ENCODE measurements at regions not wholly inside any gene's neighbourhood (a gene's known extent, or its start where the extent isn't known, plus 50 kb on each side); places are given as distances from the start of the nearest gene placed in this dataset.

DNA sequence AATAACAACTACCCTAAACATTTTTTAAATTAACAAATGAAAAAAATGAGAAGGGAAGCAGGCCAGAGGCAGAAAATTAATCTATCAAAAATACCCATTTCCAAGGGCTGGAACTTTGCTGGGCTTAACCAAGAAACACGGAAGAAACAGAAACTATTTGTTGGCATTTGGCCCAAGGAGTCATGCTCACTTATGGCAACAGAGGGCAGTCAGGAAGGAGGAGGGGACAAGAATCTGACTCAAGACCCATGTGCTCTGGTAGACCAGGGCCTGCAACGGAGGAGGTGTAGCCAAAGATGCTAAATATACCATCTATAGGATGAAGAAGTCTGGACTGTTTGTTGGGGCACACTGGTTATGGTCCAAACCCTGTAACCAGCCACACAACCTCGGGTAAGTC, 496.7 kb downstream of the COG6 start:
- DNase-seq = no peak

DNA sequence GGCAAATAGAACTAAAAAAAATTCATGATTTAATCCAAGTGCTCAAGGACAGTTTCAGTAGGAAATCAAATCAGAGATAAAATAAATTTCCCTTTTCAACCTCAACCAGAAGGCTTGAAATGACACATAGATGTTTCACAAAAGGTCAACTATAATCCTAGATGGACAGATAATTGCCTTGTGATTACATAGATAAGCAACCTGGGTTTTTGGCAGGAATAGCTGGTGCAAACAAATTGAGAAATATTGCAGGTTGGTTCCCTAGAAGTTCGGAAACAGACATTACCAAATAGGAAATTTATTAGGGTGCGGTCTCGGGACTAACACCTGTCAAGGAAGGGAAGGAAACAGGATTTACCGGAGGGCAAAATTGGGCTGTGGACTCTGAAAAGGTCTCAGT, 497.5 kb downstream of the COG6 start:
- DNase-seq = no peak

DNA sequence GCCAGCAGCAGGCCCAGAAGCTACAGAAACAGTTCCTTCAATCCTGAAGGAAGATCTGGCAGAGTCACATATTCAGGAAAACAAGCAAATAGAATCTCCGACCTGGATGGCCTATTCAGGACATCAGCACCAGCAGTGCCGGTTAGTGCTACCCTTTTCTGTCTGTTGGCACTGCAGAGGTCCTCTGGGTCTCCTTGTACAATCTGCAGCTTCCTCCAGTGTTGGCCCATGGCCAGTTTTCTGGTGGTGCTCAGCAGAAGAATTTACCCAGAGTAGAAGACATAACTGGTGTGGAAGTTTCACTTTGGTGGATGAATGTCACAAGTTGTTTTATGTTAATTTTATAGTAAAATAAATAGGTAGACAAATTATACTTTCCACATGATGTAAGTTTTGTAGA, 498.1 kb downstream of the COG6 start:
- no peak for DNase-seq

DNA sequence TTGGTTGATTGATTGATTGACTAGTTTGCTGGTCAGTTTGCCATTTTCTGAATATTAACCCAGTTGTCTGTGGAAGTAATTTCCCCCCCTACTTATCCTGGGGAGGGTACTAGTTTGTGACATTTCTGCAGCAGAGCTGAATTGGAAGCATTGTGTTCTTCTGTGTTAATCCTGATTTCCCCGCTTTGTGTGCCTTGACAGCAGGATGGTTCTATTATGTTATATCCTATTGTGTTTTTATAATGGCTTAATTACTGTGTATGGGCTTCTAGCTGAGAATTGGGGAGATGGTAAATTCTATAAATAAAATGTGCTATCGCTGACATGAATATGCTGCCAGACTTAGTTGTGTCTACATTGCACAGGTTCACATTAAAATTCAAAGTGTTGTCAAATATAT, 499.7 kb downstream of the COG6 start:
- no peak for DNase-seq

DNA sequence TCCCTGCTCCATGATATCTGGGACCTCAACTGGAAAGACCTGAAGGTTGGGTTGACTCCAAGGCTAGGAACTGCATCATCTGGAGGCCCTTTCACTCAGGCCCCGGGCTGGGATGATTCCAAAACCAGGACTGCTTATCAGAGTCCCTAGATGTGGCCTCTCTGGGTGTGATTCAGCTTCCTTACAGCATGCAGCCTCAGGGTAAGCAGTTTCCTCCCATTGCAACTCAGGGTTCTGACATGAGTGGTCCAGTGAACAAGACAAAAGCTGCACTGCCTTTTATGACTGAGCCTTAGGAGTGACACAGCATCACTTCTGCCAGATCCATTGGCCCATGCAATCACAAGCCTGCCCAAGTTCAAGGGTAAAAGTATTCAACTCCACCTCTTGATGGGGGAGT, 502.8 kb downstream of the COG6 start:
- DNase-seq = no peak

DNA sequence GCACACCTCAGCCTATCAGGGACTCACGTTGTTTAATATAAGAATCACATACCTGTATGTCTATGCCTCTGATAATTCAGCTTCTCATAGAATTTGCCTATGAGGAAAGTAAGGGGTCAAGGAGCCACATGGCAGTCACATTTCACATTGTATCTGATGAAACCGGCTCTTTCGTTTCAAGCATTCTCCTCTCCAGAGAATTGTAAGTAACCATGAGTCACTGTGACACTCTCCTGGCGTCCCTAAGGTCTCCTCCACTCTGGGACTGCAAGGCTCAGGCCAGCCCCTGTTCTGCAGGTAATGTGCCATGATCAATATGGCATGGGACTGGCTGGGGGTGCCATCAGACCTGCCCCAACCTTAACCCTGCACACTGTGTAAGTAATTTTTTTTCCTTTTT, 503.3 kb downstream of the COG6 start:
- no peak for DNase-seq

DNA sequence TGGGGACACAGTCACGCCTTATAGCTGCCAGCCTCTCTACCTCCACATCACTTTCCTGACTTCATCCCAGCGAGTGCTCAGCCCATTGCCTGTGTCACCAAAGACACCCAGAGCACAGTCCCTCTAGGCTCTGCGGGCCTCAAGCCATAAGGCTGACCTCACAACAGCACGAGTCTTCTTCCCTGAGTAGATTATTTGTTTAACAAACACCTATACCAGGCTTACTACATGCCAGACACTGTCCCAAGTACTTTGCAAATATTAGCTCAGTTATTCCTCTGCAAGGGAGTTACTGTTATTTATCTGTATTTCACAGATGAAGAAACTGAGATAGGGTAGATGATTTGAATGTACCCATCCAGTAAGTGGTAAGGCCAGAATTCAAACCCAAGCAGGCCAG, 504.3 kb downstream of the COG6 start:
- no peak for DNase-seq

DNA sequence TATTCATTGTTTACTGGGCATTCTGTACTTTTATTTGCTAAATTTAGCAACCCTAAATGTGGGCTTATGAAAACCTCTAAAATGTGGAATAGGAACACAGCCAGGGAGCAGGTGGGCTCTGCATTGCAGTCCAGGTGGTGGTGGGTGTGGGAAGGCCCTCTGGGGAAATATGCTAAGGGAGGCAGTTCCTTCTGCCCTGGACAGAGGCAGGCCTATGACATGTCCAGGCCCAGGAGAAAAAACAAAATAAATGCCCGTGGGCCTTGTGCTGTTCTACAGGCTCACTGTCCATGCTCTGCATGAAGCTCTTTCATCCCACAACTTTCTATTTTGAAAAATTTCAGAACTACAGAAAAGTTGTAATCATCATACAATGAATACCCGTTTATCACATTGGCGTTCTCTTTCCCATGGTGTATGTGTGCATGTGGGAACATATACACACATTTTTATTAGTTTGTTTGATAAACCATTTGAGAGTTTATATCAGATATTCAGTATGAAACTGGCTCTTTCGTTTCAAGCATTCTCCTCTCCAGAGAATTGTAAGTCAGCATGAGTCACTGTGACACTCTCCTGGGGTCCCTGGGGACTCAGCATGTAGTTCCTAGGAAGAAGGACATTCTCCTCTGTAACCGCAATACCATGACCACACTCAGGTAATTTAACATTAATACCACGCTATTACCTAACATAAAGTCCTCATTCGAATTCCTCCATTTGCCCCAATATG, 505.3 kb downstream of the COG6 start:
- peak; percentile 4 for DNase-seq

DNA sequence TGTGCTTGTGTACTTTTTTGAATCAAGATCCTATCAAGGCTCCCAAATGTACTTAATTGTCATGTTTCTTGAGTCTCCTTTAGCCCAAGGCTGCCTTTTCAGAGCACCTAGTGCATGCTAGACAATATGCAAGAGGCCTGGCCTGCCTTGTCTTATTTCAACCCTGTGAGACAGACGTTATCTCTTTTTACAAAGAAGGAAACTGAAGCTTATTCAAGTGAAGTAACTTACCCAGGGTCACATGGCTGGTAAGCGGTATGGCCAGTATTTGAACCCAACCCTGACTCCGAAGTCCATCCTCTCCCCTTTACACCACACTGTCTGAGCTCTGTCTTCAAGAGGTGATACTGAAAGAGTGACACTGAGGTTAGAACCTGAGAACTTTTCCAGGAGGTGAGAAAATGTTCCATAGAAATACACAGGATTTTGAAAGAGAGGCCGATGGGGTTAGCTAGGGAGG, 505.1 kb downstream of the FOXO1 start:
- no peak for DNase-seq

DNA sequence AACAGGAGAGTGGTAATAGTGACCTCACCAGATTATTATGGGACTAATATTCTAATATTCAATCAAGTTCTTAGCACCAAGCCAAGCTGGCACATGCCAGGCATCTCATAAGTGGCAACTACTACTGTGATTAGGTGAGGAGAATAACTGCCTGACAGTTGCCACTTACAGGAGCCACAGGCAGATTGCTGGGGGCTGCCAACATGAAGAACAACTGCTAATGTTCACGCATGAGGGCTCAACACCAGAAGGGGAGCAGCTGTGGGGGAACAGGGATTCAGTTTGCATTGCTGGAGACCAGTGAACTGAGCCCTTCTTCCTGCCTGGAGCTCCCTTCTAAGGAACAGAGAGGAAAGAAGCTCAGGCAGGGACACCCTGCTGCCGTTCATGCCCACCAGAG, 504.5 kb downstream of the FOXO1 start:
- DNase-seq = no peak

DNA sequence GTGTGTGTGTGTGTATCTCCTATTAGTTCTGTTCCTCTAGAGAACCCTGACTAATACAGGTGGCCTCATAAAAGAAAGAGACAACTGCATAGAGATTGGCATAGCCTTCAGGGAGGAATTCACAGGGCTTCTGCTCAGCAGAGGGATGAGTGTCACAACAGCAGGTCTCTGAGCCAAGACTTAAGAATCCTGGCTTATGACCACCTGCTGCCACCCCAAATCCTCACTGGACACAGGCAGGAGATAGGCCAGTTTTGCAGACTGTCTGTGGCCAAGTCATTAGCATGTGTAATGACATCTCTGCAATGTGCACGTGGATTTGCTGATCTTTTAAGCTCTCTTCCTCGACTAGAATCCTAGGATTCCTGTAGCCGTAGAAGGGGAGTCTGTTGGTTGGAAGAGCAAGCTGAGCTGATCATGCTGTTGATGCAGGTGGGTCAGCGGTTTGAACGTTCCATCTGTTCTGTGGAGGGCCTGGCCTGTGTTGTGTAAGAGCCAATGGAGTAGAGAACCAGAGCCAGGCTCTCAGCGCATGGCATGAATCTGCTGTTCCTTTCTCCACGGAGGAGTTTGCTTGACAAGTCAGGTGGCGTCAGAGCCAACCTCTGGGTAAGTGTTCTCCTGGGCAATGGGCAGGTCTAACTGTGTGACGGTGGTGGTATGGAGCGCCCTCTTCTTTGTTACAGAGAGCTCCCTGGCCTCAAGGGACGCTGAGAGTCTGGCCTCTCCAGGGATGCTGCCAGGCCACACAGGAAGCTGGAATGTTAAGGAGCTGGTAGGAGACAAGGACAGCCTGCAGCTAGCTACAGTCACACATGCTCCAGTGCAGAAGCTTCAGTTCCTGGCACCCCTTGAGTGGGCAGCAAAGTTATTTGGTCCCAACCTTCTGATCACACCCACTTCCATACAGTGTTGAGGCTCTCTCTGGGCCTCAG, 503.1 kb downstream of the FOXO1 start:
- no peak for DNase-seq

DNA sequence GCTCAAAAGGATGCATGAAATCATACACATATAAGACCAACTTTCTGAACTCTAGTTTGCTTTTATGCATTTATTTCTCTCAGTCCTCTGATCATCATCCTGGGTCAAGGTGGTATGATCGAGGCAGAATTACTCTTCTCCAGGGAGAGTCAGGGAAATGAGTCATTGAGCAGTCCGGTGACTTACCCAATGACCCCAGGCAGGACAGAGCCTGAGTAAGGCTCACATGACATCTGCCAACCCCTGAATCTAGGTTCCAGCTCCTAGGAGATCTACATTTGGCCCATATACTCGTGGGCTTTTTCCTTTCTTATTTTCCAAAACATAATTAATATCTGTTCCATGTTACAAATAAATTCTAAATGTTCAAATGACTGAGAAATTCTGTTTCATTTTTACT, 502.3 kb downstream of the FOXO1 start:
- DNase-seq = no peak

DNA sequence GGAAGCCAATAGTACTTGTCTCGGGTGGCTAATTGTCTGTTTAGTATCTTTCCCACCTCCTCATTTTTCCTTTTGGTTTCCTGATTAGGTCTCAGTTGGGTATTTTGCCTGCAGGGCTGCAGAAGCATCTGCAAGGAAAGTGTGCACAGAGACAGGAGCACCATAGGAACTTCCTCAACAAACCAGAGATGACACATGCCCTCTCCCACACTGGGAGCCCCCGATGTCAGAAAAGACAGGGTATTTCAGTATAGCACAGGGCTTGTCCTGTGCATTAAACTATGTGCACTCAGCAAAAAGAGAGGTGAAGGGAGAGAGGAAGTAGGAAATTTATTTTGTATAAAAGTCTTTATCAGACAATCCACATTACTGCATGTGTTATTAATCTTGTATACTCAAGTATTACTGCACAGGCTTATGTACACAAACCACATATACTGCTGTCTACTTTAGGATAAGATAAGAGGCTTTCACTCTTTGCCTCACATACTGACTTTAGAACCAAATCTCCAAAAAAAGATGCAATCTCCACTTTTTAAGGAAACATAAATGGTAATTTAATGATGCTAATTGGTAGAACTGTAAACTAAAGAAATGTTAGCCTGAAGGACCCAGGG, 501.0 kb downstream of the FOXO1 start:
- no peak for DNase-seq

DNA sequence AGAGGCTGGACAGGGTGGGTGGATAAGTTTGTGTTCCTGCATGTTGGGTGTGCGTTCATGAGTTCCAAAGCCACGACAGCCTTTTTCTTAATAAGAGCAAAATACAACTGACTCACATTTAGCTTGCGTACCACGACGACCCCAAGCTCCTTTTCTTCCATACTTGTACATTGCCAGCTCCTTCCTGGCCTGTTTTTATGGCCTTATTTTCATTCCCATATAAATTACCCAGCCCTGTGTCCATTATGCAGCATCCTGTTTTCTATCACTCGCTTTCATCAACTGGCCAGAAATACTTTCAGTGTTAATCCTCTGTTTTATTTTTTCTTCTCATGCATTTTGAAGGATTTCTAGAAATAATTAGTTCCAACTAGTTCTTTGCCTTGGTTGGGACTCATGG, 499.1 kb downstream of the FOXO1 start:
- DNase-seq = no peak

DNA sequence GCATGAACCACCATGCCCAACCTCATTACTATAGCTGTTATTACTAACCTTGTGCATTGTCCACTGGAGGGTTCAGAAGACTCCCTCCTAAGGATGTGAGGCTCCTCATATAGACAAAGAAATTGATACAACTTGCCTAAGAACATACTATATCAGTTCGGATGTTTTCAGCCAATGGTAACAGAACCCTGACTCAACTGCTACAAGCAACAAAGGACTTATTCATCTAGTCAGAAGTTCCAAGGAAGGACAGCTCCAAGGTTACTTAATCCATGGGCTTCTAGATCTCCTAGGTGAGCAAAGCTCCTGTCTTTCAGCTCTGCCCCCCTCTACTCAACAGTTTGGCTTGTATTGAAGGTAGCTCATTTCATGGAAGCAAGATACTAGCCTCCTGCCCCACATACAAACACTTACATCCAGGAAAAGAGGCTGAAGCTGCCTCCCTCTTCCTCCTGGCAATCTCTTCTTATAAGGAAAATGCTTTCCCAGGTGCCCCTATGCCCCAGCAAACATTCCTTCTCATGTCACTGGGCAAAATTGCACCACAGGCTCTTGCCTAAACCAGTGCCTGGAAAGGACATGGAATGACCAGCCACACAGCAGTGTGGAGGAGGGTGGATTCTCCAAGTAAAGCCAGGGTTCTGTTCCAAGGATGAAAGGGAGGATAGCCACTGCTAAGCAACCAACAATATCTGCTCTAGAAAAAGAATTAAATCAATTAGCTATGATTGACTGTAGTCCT, 497.8 kb downstream of the FOXO1 start:
- DNase-seq = no peak

DNA sequence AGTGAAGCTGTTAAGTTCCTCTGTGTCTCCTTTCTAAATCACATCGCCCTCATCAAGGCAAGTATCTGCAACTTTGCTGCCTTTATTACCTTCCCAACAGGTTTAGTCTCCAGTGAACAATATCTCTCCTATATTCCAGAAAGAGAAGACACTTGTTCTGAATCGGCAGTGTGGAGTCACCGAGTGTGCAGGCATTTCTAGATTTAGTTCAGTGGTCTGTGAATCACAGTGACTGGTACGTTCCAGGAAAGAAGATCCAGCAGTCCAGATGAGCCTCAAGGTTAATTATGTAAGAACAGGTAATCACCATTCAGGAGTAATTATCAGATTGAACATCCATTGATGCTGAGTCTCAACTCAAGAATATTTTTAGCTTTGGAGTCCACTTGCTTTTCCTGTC, 497.0 kb downstream of the FOXO1 start:
- no peak for DNase-seq

DNA sequence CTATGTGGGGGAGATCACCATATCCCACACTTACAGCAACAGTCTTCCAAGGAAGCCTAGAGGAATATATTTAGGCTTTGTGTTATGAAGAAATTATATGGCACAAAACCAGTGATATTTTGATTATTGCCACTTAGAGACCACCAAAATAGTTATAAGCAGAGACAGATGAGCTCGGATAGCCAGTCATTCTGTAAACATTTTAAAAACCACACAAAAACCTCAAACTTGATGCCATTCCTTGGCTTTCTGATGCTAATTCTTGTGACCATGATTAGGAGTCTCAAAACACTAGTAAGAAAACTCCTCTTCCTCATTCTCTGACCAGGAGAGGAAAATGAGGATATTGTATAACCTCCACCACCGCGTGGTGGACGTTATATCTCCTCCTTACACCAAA, 496.4 kb downstream of the FOXO1 start:
- DNase-seq = no peak

DNA sequence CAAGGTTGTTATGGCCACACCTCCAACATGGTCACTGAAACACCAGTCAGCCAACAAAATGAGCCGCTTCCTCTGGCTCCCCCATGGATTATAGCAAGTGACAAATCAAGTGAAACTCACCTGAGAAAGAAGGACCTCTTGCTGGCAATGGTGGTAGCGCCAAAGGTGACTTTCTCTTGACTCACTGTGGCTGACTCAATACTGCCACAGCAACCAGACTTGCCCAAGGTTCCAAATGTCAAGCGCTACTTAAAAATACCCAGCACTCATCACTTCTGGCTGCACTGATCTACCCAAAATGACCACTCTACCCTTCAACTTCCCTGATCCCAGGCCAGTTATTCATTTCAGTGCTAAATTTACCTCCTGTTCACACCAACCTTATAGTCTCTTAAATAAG, 495.5 kb downstream of the FOXO1 start:
- DNase-seq = no peak

DNA sequence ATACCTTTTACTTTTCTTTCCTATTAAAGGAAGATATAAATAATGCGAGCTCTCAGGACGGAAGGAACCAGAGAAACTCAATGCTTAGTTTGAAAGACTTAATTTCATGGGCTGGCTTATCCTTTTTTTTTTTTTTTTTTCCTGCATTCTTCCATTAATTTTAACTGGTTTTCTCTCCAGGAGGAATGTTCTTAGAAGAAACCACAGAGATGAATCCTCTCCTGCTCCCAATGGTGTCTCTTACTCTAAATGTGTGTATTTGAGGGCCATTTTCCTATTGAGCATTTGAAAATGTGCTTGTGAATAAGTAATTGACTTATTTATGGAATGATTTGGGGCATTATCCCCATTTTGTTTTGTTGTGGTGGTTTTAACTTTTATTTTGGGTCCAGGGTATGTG, 494.9 kb downstream of the FOXO1 start:
- no peak for DNase-seq

DNA sequence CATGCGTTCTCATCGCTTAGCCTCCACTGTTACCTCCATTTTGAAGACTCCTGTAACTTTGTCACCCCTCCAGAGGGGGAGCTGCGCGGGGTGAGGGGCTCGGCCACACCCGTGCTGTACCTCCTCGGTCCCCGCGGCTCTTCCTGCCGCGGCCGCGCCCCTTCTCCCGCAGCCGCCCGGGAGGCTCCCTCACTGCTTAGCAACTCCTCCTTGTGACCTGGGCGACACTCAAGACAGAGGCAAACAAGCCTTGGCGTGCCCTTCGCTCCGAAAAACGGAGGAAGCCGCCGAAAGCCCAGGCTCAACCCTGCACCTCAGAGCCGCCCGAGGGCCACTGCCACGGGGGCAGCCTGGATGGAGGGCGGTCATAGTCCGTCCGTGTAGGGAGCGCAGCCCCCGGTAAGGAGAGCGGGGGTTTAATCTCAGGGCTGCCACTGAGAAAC, 494.3 kb downstream of the FOXO1 start:
- no peak for DNase-seq

DNA sequence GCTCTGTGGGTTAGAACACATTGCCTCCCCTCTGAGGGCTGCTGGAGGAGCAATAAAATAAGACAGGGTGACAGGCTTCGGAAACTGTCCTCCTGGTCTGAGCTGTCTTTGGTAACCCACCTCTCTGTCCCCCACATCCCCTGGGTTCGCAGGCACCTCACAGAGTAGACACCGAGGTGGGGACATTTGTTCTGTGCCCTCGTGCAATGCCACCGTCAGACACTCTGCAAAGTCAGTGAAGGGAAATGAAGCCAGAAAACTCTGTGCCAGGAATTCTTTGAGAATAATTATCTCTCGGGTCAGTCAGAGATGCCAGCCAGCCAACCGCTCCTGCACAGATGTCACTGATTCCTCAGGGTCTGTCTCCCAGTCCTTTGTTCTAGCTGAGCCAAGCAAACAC, 493.6 kb downstream of the FOXO1 start:
- DNase-seq = no peak

DNA sequence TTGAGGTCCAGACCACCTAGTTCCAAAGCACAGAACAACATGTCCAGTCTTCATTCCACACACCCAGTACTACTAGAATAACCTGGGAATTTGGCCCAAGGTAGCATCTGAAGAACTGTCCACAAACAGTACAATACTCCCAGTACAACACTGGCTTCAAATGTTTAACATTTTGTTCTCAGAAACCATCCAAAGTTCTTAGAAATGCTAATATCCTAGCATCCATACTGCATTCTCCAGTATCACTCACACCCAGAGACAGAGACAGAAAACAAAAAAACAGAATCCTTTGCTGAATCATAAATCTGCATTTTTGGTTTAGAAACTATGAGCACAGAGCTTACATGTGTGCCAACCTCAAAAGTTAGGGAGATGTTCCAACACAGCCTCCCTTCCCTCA, 490.8 kb downstream of the FOXO1 start:
- DNase-seq = no peak

DNA sequence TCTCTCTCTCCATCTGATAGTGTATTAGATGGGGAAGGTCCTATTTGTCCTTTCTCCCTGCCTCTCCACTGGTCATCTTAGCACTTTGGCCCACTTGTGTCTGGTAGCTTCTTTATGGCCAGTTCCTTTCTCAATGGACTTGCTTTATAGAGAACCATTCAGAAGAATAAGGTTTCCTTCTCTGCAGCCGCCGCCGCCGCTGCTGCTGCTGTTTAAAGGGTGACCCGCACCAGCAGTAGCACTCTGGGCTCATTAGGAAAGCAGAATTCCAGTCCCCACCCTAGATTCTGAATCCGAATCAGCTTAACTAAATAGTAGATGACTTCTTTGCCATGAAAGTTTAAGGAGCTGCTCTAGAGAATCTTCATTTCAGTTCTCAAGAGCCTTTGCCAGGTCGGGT, 490.2 kb downstream of the FOXO1 start:
- DNase-seq = no peak
